ENCODE measurements at regions not wholly inside any gene's neighbourhood (a gene's known extent, or its start where the extent isn't known, plus 50 kb on each side); places are given as distances from the start of the nearest gene placed in this dataset.

DNA sequence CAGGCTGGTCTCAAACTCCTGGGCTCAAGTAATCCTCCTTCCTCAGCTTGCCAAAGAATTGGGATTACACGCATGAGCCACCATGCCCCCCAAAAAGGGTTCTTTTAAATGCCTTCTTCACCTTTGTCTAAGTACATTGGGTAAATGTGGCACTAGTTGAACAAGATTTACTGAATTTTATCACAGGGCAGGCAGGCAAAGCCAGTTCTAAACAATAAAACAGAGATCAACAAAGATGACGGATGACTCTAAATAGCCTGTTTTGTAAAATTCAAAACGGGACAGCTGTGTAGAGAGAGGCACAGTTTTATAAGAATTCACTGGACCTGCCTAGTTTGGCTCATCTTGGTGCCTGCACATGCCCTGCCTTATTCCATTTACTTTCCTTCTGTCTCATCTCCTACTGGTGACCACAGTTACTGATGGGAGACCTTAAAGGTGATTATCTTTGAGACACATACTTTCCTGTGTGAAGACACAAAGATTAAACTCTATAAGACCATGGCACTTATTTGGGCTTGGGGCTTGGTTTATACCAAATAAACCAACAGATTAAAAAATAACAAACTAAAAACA lies 149.6 kb upstream of the DMRT1 start:
- Histone ChIP-seq H3K36me3 (ENCODE audit: insufficient read depth, insufficient read length, low read length) (no peaks in the 10 kb centered on the region), H3K4me1 (ENCODE audit: insufficient read depth, insufficient read length) (no peaks in the 10 kb centered on the region), H3K27me3 (ENCODE audit: insufficient read depth, insufficient read length) (no peaks in the 10 kb centered on the region), H3K4me3 (ENCODE audit: insufficient read length, low read depth) (no peak overlapping the region), H3K9me3 (ENCODE audit: insufficient read depth, low read length) (no peaks in the 10 kb centered on the region), H3K9ac (ENCODE audit: insufficient read length, low read depth) (no peak overlapping the region)
- no peak for DNase-seq (ENCODE audit: low read depth, low spot score)
- TF ChIP-seq ZNF274 (IDR thresholded peaks at IDR 0.05; ENCODE audit: low read depth, low read length): no peak
- TF ChIP-seq SUZ12 (IDR thresholded peaks at IDR 0.05; ENCODE audit: extremely low read depth, insufficient read depth, insufficient read length): no peak
- TF ChIP-seq YY1 (IDR thresholded peaks at IDR 0.05; ENCODE audit: insufficient read depth, insufficient read length): no peak

DNA sequence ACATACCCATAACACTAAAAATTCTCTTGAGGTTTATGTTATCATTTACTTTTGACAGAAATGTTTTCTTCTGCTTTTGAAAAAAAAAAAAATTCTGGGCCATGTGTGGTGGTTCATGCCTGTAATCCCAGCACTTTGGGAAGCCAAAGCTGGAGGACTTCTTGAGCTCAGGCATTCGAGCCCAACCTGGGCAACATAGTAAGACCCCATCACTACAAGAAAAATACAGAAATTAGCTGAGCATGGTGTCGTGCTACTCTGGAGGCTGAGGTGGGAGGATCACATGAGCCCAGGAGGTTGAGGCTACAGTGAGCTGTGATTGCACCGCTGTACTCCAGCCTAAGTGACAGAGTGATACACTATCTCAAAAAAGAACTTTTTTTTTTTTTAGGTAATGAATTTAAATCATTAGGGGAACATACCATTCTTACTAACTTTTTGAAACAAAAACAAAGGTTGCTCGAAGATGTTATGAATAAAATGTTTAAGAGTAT lies 148.8 kb upstream of the DMRT1 start:
- Histone ChIP-seq H3K9ac (ENCODE audit: insufficient read length, low read depth) (no peak overlapping the region), H3K4me3 (ENCODE audit: insufficient read length, low read depth) (no peak overlapping the region), H3K9me3 (ENCODE audit: insufficient read depth, low read length) (no peaks in the 10 kb centered on the region), H3K4me1 (ENCODE audit: insufficient read depth, insufficient read length) (no peaks in the 10 kb centered on the region), H3K36me3 (ENCODE audit: insufficient read depth, insufficient read length, low read length) (no peaks in the 10 kb centered on the region), H3K27me3 (ENCODE audit: insufficient read depth, insufficient read length) (no peaks in the 10 kb centered on the region)
- TF ChIP-seq YY1 (IDR thresholded peaks at IDR 0.05; ENCODE audit: insufficient read depth, insufficient read length) (no peak), ZNF274 (IDR thresholded peaks at IDR 0.05; ENCODE audit: low read depth, low read length) (no peak), SUZ12 (IDR thresholded peaks at IDR 0.05; ENCODE audit: extremely low read depth, insufficient read depth, insufficient read length) (no peak)
- no peak for DNase-seq (ENCODE audit: low read depth, low spot score)

DNA sequence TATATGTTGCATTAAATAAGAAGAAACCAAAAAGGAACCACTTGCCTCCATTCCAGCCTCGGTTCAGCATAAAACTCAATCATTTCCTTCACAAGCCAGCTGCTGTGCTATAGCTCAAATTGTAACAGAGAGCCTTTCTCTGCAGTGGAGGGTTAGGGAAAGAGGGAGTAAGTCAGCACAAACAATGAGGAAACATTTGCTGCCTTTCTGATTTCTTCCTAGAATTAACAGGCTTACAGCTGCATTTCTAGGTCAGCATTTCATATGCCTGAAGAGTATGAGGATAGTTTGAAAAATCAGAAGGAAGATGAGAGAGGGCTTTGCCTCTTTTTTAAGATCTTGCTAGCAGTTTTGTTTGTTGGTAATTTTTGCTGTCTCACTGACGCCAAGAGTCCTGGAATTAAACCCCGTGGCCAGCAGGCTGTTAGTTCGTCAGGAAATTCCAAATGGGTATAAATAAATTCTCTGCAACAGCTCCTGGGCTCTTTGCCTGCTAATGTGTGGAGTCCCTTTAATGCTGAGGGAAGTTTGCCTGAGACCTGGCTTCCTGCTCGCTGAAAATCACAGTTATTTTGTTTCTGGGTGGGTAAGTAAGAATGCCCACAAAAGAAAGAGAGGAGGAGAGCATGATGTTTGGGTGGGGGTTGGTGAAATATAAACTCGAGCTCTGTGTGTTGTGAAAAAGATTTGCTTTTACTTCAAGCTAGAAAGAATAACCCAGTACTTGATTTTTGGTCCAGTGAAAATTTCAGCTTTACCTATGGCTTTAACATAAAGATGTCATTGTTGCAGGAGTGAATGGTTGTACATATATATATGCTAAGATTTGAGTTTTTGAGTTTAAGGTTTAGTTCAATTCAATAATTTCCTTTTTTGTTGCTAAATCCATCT lies 148.1 kb upstream of the DMRT1 start:
- TF ChIP-seq SUZ12 (IDR thresholded peaks at IDR 0.05; ENCODE audit: extremely low read depth, insufficient read depth, insufficient read length) (no peak), ZNF274 (IDR thresholded peaks at IDR 0.05; ENCODE audit: low read depth, low read length) (no peak), YY1 (IDR thresholded peaks at IDR 0.05; ENCODE audit: insufficient read depth, insufficient read length) (no peak)
- DNase-seq (ENCODE audit: low read depth, low spot score): no peak
- Histone ChIP-seq H3K4me3 (ENCODE audit: insufficient read length, low read depth) (no peak overlapping the region), H3K4me1 (ENCODE audit: insufficient read depth, insufficient read length) (no peaks in the 10 kb centered on the region), H3K9me3 (ENCODE audit: insufficient read depth, low read length) (no peaks in the 10 kb centered on the region), H3K9ac (ENCODE audit: insufficient read length, low read depth) (peak overlapping the region; percentile 1), H3K27me3 (ENCODE audit: insufficient read depth, insufficient read length) (no peaks in the 10 kb centered on the region), H3K36me3 (ENCODE audit: insufficient read depth, insufficient read length, low read length) (no peaks in the 10 kb centered on the region)

DNA sequence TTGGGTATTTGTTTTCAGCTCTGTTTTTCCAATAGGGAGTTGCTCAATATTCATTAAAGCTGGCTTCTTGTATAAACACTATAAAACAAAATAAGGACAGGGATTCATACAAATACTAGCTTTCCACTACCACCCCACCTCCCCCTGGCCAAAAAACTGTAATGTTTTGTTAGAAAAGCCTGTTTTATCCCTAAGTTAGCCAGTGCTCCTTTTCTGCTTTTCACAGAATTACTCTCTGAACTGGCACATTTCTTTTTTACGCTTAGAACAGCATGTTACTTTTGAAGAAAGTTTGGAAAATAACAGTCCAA lies 147.4 kb upstream of the DMRT1 start:
- Histone ChIP-seq H3K9me3 (ENCODE audit: insufficient read depth, low read length) (no peaks in the 10 kb centered on the region), H3K27me3 (ENCODE audit: insufficient read depth, insufficient read length) (no peaks in the 10 kb centered on the region), H3K4me3 (ENCODE audit: insufficient read length, low read depth) (no peak overlapping the region), H3K36me3 (ENCODE audit: insufficient read depth, insufficient read length, low read length) (no peaks in the 10 kb centered on the region), H3K9ac (ENCODE audit: insufficient read length, low read depth) (no peak overlapping the region), H3K4me1 (ENCODE audit: insufficient read depth, insufficient read length) (no peaks in the 10 kb centered on the region)
- DNase-seq (ENCODE audit: low read depth, low spot score): no peak
- TF ChIP-seq YY1 (IDR thresholded peaks at IDR 0.05; ENCODE audit: insufficient read depth, insufficient read length): no peak
- TF ChIP-seq ZNF274 (IDR thresholded peaks at IDR 0.05; ENCODE audit: low read depth, low read length): no peak
- TF ChIP-seq SUZ12 (IDR thresholded peaks at IDR 0.05; ENCODE audit: extremely low read depth, insufficient read depth, insufficient read length): no peak

DNA sequence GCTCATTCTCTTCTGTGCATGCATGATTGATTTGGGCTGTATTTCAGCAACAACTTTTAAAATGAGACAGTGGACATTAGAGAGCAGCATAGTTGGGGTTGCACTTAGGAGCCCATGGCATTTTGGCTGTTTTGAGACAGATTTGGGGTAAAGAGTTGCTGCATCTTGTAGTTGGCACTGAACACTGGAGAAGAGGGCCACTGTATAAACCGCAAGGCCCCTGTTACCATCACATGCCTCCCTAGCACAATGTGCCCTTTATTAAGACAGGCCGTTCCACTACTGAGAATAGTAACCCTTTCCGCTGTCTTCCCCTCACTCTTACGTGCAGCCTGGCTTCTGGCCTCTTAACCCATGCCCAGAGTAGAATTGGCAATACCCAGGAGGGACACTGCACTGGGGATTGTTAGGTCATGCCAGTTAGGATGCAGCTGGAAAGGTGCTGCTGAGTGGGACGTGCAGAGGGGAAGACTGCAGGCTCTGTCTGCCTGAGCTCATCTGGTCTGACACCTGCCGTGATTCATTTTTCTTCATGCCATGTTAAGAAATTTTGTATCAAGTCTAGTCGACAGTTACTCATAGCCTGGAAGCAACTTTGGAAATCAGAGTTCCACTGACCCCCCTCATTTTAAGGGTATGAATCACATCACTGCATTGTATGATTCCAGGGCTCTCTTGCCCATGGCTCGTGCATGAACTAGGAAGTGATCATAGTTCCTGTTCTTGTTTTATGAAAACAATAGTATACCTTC lies 146.9 kb upstream of the DMRT1 start:
- no peaks in the 10 kb centered on the region for H3K9me3 ChIP-seq (ENCODE audit: insufficient read depth, low read length)
- no peaks in the 10 kb centered on the region for H3K27me3 ChIP-seq (ENCODE audit: insufficient read depth, insufficient read length)
- no peaks in the 10 kb centered on the region for H3K4me1 ChIP-seq (ENCODE audit: insufficient read depth, insufficient read length)
- no peak overlapping the region for H3K4me3 ChIP-seq (ENCODE audit: insufficient read length, low read depth)
- H3K9ac ChIP-seq (ENCODE audit: insufficient read length, low read depth): no peak overlapping the region
- H3K36me3 ChIP-seq (ENCODE audit: insufficient read depth, insufficient read length, low read length): no peaks in the 10 kb centered on the region
- TF ChIP-seq SUZ12 (IDR thresholded peaks at IDR 0.05; ENCODE audit: extremely low read depth, insufficient read depth, insufficient read length) (no peak), ZNF274 (IDR thresholded peaks at IDR 0.05; ENCODE audit: low read depth, low read length) (no peak), YY1 (IDR thresholded peaks at IDR 0.05; ENCODE audit: insufficient read depth, insufficient read length) (no peak)
- DNase-seq (ENCODE audit: low read depth, low spot score): no peak

DNA sequence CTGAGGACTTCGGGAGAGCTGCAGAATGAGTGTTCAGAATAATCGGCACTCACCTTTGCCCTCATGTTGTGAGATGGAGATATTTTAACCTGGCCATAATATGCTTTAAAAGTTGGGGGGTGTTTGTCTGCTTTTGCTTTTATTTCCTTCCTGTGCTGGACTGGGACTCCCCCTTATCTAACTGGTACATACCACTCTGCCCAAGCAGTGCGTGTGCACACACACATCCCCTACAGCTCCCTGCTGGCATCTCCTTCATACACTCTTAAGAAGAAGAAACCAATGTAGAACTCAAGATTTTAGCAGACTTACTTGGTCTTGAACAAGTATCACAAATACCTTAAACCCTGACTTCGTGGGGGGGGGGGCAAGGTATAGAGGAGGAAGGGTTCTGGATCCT lies 146.2 kb upstream of the DMRT1 start:
- Histone ChIP-seq H3K9me3 (ENCODE audit: insufficient read depth, low read length) (no peaks in the 10 kb centered on the region), H3K27me3 (ENCODE audit: insufficient read depth, insufficient read length) (no peaks in the 10 kb centered on the region), H3K4me3 (ENCODE audit: insufficient read length, low read depth) (no peak overlapping the region), H3K9ac (ENCODE audit: insufficient read length, low read depth) (no peak overlapping the region), H3K4me1 (ENCODE audit: insufficient read depth, insufficient read length) (no peaks in the 10 kb centered on the region), H3K36me3 (ENCODE audit: insufficient read depth, insufficient read length, low read length) (no peaks in the 10 kb centered on the region)
- TF ChIP-seq ZNF274 (IDR thresholded peaks at IDR 0.05; ENCODE audit: low read depth, low read length) (no peak), SUZ12 (IDR thresholded peaks at IDR 0.05; ENCODE audit: extremely low read depth, insufficient read depth, insufficient read length) (no peak), YY1 (IDR thresholded peaks at IDR 0.05; ENCODE audit: insufficient read depth, insufficient read length) (no peak)
- DNase-seq (ENCODE audit: low read depth, low spot score): no peak

Measured in NT2/D1 (cell line).